DND-41 (cell line): ENCODE measurements at regions not wholly inside any gene's neighbourhood (a gene's known extent, or its start where the extent isn't known, plus 50 kb on each side); places are given as distances from the start of the nearest gene placed in this dataset.

Experiments
- ATAC-seq: fragments of 200-7000 bp; cut with Tn5 transposase; 3 replicates; pipeline ENCODE4 v1.9.1; 2021; ENCODE audit warnings: low read depth; ENCODE audit not compliant: insufficient read depth
- DNase-seq: peaks from one replicate; pipeline ENCODE4 v3.0.0-alpha.2; 2020
- H2AFZ ChIP-seq: 2 replicates; pipeline ENCODE4 v1.6.0; 2012; ENCODE audit warnings: low read depth, low read length
- H3K27ac ChIP-seq: 2 replicates; pipeline ENCODE4 v1.5.1; 2012; ENCODE audit warnings: low read length, inconsistent platforms
- H3K27me3 ChIP-seq: fragments of 200-600 bp; sonication (generic); 2 replicates; pipeline ENCODE4 v1.6.0; 2012; ENCODE audit warnings: low read length, mild to moderate bottlenecking, inconsistent platforms; ENCODE audit not compliant: insufficient read depth, poor library complexity
- H3K36me3 ChIP-seq: 2 replicates; pipeline ENCODE4 v1.5.1; 2012; ENCODE audit warnings: low read length, inconsistent platforms; ENCODE audit not compliant: insufficient read depth
- H3K4me1 ChIP-seq: 2 replicates; pipeline ENCODE4 v1.5.1; 2012; ENCODE audit warnings: mild to moderate bottlenecking, low read length; ENCODE audit not compliant: insufficient read depth
- H3K4me2 ChIP-seq: 2 replicates; pipeline ENCODE4 v1.6.0; 2012; ENCODE audit warnings: mild to moderate bottlenecking, moderate library complexity, low read length, inconsistent platforms; ENCODE audit not compliant: insufficient read depth
- H3K4me3 ChIP-seq, 2 experiments: fragments of 200-600 bp in 1 of 2; shearing (Covaris generic) in 1 of 2; 2 replicates each; pipeline ENCODE4 v1.5.1; 2012 to 2016; ENCODE audit warnings: inconsistent platforms in 2 of 2, low read length in 2 of 2, mild to moderate bottlenecking in 2 of 2, low read depth in 1 of 2, moderate library complexity in 1 of 2
- H3K79me2 ChIP-seq: 2 replicates; pipeline ENCODE4 v1.6.0; 2012; ENCODE audit warnings: low read length, inconsistent platforms; ENCODE audit not compliant: insufficient read depth
- H3K9ac ChIP-seq: 2 replicates; pipeline ENCODE4 v1.6.0; 2012; ENCODE audit warnings: low read depth, mild to moderate bottlenecking, inconsistent platforms, low read length, moderate library complexity
- H3K9me3 ChIP-seq: 2 replicates; pipeline ENCODE4 v1.5.1; 2012; ENCODE audit warnings: low read length, moderate library complexity, mild to moderate bottlenecking, inconsistent platforms; ENCODE audit not compliant: insufficient read depth, severe bottlenecking
- H4K20me1 ChIP-seq: 2 replicates; pipeline ENCODE4 v1.6.0; 2012; ENCODE audit warnings: low read length; ENCODE audit not compliant: insufficient read depth
- EZH2 ChIP-seq: IDR thresholded peaks from 3 replicates; pipeline ENCODE4 v1.6.1; 2012; ENCODE audit warnings: borderline replicate concordance, low read depth, mild to moderate bottlenecking, moderate library complexity, low read length, inconsistent platforms; ENCODE audit not compliant: severe bottlenecking
- TF ChIP-seq, protein P1 (sequence below): IDR thresholded peaks from 2 replicates; pipeline ENCODE4 v1.5.1; 2012; ENCODE audit warnings: borderline replicate concordance, low read length, moderate library complexity, mild to moderate bottlenecking; ENCODE audit not compliant: poor library complexity, severe bottlenecking; ENCODE audit errors: extremely low read depth

- Histone ChIP-seq H3K27ac (no peak overlapping the region), H3K9ac (no peak overlapping the region), H3K4me3 (no peak overlapping the region), H2AFZ (no peak overlapping the region), H4K20me1 (no peaks in the 10 kb centered on the region), H3K9me3 (peaks cover 14% of the 10 kb centered on the region), H3K36me3 (no peaks in the 10 kb centered on the region), H3K4me1 (peaks cover 20% of the 10 kb centered on the region), H3K4me2 (no peak overlapping the region), H3K79me2 (no peaks in the 10 kb centered on the region), H3K27me3 (no peaks in the 10 kb centered on the region)
- ATAC-seq = no peak
- DNase-seq = no peak
- TF ChIP-seq, protein P1, sequence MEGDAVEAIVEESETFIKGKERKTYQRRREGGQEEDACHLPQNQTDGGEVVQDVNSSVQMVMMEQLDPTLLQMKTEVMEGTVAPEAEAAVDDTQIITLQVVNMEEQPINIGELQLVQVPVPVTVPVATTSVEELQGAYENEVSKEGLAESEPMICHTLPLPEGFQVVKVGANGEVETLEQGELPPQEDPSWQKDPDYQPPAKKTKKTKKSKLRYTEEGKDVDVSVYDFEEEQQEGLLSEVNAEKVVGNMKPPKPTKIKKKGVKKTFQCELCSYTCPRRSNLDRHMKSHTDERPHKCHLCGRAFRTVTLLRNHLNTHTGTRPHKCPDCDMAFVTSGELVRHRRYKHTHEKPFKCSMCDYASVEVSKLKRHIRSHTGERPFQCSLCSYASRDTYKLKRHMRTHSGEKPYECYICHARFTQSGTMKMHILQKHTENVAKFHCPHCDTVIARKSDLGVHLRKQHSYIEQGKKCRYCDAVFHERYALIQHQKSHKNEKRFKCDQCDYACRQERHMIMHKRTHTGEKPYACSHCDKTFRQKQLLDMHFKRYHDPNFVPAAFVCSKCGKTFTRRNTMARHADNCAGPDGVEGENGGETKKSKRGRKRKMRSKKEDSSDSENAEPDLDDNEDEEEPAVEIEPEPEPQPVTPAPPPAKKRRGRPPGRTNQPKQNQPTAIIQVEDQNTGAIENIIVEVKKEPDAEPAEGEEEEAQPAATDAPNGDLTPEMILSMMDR = no peak
- TF ChIP-seq EZH2 = no peak
These were observed 136.6 kb upstream of the MCHR2 start for GRCh38 chr6:100130630-100131029.

- Histone ChIP-seq H3K27ac (no peak overlapping the region), H3K79me2 (no peaks in the 10 kb centered on the region), H3K36me3 (no peaks in the 10 kb centered on the region), H3K4me3 (no peak overlapping the region), H3K4me2 (no peak overlapping the region), H3K9me3 (peaks cover 14% of the 10 kb centered on the region), H4K20me1 (no peaks in the 10 kb centered on the region), H2AFZ (no peak overlapping the region), H3K9ac (no peak overlapping the region), H3K4me1 (peaks cover 16% of the 10 kb centered on the region), H3K27me3 (no peaks in the 10 kb centered on the region)
- no peak for DNase-seq
- TF ChIP-seq, protein P1 = peak; percentile 34
- no peak for TF ChIP-seq EZH2
- no peak for ATAC-seq
These were observed 132.9 kb upstream of the MCHR2 start for GRCh38 chr6:100126790-100127484.

DNA sequence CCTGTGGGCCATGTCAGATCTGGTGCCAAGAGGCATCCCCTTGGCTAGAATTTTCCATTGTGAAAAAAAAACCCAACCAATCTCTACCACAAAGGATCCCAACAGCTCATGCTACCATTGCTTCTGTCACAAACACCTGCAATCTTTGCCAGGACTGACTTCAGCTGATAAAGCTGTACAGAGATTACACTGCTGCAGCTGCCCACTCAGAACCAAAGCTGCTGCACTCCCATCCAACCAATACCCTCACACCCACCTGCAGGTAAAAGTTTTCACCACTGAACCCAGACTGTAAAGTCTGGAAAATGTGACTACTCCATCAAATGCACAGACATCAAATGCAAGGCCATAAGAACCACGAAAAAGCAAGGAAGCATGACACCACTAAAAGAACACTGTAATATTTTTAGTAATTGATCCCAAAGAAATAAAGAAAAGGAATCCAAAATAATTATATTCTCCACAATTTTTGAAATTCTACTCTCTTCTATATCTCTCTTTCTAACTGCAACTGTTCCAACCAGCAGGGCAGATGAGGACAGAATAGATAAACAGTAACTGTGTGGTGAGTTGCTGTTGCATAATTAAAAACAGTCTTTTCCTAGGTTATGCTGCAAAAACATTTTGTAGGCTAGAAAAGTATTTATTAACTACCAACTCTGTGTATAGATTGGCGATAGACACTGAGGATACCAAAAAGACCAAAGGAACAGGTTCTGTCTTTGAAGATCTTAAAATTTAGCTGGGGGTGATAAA lies 128.0 kb upstream of the MCHR2 start:
- peak; percentile 15 for DNase-seq
- Histone ChIP-seq H3K27ac (peak overlapping the region; percentile 69), H3K4me2 (no peak overlapping the region), H3K27me3 (no peaks in the 10 kb centered on the region), H3K9ac (no peak overlapping the region), H3K4me3 (no peak overlapping the region), H3K79me2 (no peaks in the 10 kb centered on the region), H2AFZ (peak overlapping the region; percentile 38; the same call in 1 of the 2 replicates), H3K36me3 (no peaks in the 10 kb centered on the region), H3K4me1 (peaks cover 38% of the 10 kb centered on the region), H4K20me1 (no peaks in the 10 kb centered on the region), H3K9me3 (no peaks in the 10 kb centered on the region)
- TF ChIP-seq EZH2 = no peak
- TF ChIP-seq, protein P1 = no peak
- peak; percentile 68 for ATAC-seq
